Endothelial cell (in vitro differentiated cells): ENCODE measurements at regions not wholly inside any gene's neighbourhood (a gene's known extent, or its start where the extent isn't known, plus 50 kb on each side); places are given as distances from the start of the nearest gene placed in this dataset.

Experiments
- DNase-seq: peaks from one replicate; pipeline ENCODE4 v3.0.0; 2021; ENCODE audit warnings: low spot score
- H3K27ac Mint-ChIP-seq: one replicate; pipeline ENCODE4 v1.8.0; 2021; ENCODE audit warnings: mixed read lengths, inconsistent platforms; ENCODE audit not compliant: unreplicated experiment
- H3K27me3 Mint-ChIP-seq: one replicate; pipeline ENCODE4 v1.8.0; 2021; ENCODE audit warnings: mild to moderate bottlenecking, moderate library complexity, mixed read lengths, inconsistent platforms; ENCODE audit not compliant: unreplicated experiment
- H3K36me3 Mint-ChIP-seq: one replicate; pipeline ENCODE4 v1.8.0; 2021; ENCODE audit warnings: mild to moderate bottlenecking, low read depth, mixed read lengths, inconsistent platforms; ENCODE audit not compliant: unreplicated experiment
- H3K4me1 Mint-ChIP-seq: one replicate; pipeline ENCODE4 v1.8.0; 2021; ENCODE audit warnings: mild to moderate bottlenecking, mixed read lengths, inconsistent platforms; ENCODE audit not compliant: unreplicated experiment
- H3K4me3 Mint-ChIP-seq: one replicate; pipeline ENCODE4 v1.8.0; 2021; ENCODE audit warnings: mild to moderate bottlenecking, mixed read lengths, inconsistent platforms; ENCODE audit not compliant: unreplicated experiment
- H3K9me3 Mint-ChIP-seq: one replicate; pipeline ENCODE4 v1.8.0; 2021; ENCODE audit warnings: mixed read lengths, inconsistent platforms; ENCODE audit not compliant: unreplicated experiment
- CTCF ChIP-seq: fragments of 200-600 bp; sonication (generic); IDR thresholded peaks from one replicate; pipeline ENCODE4 v1.5.0; 2021; ENCODE audit warnings: antibody characterized with exemption; ENCODE audit not compliant: unreplicated experiment

GRCh38 chr20:7657569-7657968, 282.7 kb downstream of the HAO1 start:
- no peak overlapping the region for H3K4me3 Mint-ChIP-seq
- no peak for DNase-seq
- H3K9me3 Mint-ChIP-seq, result no peaks in the 10 kb centered on the region
- TF ChIP-seq CTCF, result no peak
- peaks cover 9% of the 10 kb centered on the region for H3K4me1 Mint-ChIP-seq
- H3K27me3 Mint-ChIP-seq, result no peaks in the 10 kb centered on the region
- no peaks in the 10 kb centered on the region for H3K36me3 Mint-ChIP-seq
- H3K27ac Mint-ChIP-seq, result no peak overlapping the region

DNA sequence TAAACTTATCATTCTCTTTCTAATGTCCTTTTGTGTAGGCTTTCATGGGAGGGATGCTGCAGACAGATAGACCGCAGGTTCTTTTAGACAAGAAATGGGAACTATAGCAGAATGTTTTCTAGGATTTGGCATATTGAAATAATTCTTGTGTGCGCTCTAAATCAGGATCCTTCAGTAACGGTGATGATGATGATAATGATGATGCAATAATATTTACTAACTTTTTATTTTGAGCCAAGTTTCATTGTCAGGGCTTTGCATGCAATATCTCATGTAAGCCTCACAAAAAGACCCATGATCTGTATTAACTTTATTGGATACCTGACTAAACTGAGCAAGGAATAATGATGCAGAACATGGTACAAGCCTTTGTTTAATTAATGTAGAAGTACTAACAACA, 280.1 kb downstream of the HAO1 start:
- H3K4me1 Mint-ChIP-seq, result peaks cover 6% of the 10 kb centered on the region
- no peak overlapping the region for H3K4me3 Mint-ChIP-seq
- TF ChIP-seq CTCF, result no peak
- H3K27me3 Mint-ChIP-seq, result no peaks in the 10 kb centered on the region
- no peak for DNase-seq
- no peaks in the 10 kb centered on the region for H3K9me3 Mint-ChIP-seq
- no peak overlapping the region for H3K27ac Mint-ChIP-seq
- no peaks in the 10 kb centered on the region for H3K36me3 Mint-ChIP-seq

- no peak for TF ChIP-seq CTCF
- Mint-ChIP-seq H3K27ac (no peak overlapping the region), H3K9me3 (no peaks in the 10 kb centered on the region), H3K27me3 (no peaks in the 10 kb centered on the region), H3K4me3 (no peak overlapping the region), H3K36me3 (no peaks in the 10 kb centered on the region), H3K4me1 (no peaks in the 10 kb centered on the region)
- no peak for DNase-seq
Measured at GRCh38 chr20:7665376-7665775, 274.9 kb downstream of the HAO1 start.

DNA sequence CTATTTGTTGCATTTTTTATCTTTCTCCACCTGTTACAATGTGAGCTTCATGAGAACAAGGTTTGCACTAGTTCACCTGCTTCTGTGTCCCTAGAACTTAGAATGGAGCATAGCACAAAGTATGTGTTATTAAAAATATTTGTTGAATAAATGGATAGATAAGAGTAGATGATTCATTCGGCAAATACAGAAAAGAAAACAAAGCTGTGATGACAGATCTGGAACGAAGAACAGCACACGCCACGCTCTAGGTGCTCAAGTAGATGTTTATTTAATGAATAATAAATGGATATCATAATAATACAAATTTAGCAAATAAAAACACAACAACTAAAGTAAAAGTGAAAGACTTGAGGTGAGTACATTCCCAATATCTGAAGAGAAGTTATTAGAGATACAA, 273.1 kb downstream of the HAO1 start:
- no peaks in the 10 kb centered on the region for H3K9me3 Mint-ChIP-seq
- H3K27ac Mint-ChIP-seq, result no peak overlapping the region
- H3K4me1 Mint-ChIP-seq, result no peaks in the 10 kb centered on the region
- H3K36me3 Mint-ChIP-seq, result no peaks in the 10 kb centered on the region
- DNase-seq, result no peak
- H3K4me3 Mint-ChIP-seq, result no peak overlapping the region
- no peak for TF ChIP-seq CTCF
- H3K27me3 Mint-ChIP-seq, result no peaks in the 10 kb centered on the region

- Mint-ChIP-seq H3K27ac (no peak overlapping the region), H3K9me3 (no peaks in the 10 kb centered on the region), H3K36me3 (no peaks in the 10 kb centered on the region), H3K4me1 (no peaks in the 10 kb centered on the region), H3K27me3 (no peaks in the 10 kb centered on the region), H3K4me3 (no peak overlapping the region)
- DNase-seq, result no peak
- TF ChIP-seq CTCF, result no peak
Measured at GRCh38 chr20:7672571-7672970, 267.7 kb downstream of the HAO1 start.
